ENCODE measurements at regions not wholly inside any gene's neighbourhood (a gene's known extent, or its start where the extent isn't known, plus 50 kb on each side); places are given as distances from the start of the nearest gene placed in this dataset.
A peak's percentile ranks its signal among the peaks of the same experiment; 100 is the strongest.

- DNase-seq, result no peak
Measured at GRCh38 chr3:124597273-124597672, 133.0 kb upstream of the UMPS start.

GRCh38 chr3:124597979-124598378 is 132.3 kb upstream of the UMPS start:
- DNase-seq, result no peak

GRCh38 chr3:124599147-124599765 is 131.0 kb upstream of the UMPS start:
- no peak for DNase-seq

- no peak for DNase-seq
Measured at GRCh38 chr3:124599779-124600693, 130.2 kb upstream of the UMPS start.

GRCh38 chr3:124600765-124601164 is 129.5 kb upstream of the UMPS start:
- DNase-seq, result peak in 2 of 56 donors; percentile 8 to 18

GRCh38 chr3:124601190-124601589 is 129.1 kb upstream of the UMPS start:
- DNase-seq, result no peak

- DNase-seq, result no peak
Measured at GRCh38 chr3:124602980-124603627, 127.1 kb upstream of the UMPS start.

- DNase-seq, result peak in 1 of 56 donors; percentile 7
Measured at GRCh38 chr3:124605781-124606579, 124.3 kb upstream of the UMPS start.

GRCh38 chr3:124607163-124607562 is 123.1 kb upstream of the UMPS start:
- DNase-seq, result no peak

GRCh38 chr3:124609402-124609801 is 120.8 kb upstream of the UMPS start:
- no peak for DNase-seq

GRCh38 chr3:124610130-124610529 is 120.1 kb upstream of the UMPS start:
- no peak for DNase-seq

GRCh38 chr3:124611520-124611919 is 118.7 kb upstream of the UMPS start:
- no peak for DNase-seq

GRCh38 chr3:124615896-124616543 is 114.2 kb upstream of the UMPS start:
- DNase-seq, result no peak

- no peak for DNase-seq
Measured at GRCh38 chr3:124617177-124617576, 113.1 kb upstream of the UMPS start.

GRCh38 chr3:124619887-124620599 is 110.2 kb upstream of the UMPS start:
- DNase-seq, result no peak

- no peak for DNase-seq
Measured at GRCh38 chr3:124620600-124621063, 109.6 kb upstream of the UMPS start.

GRCh38 chr3:124621498-124621897 is 108.8 kb upstream of the UMPS start:
- DNase-seq, result no peak

GRCh38 chr3:124625074-124625473 is 105.2 kb upstream of the UMPS start:
- no peak for DNase-seq

- DNase-seq, result no peak
Measured at GRCh38 chr3:124627501-124627908, 102.7 kb upstream of the UMPS start.

- no peak for DNase-seq
Measured at GRCh38 chr3:124628863-124629262, 101.4 kb upstream of the UMPS start.

Measured in amygdala (tissue), 56 donors.